HuH-7.5 (cell line): ENCODE measurements at regions not wholly inside any gene's neighbourhood (a gene's known extent, or its start where the extent isn't known, plus 50 kb on each side); places are given as distances from the start of the nearest gene placed in this dataset.

Source experiments
- DNase-seq: peaks from one replicate; pipeline ENCODE4 v3.0.0; 2011; ENCODE audit warnings: low spot score

DNA sequence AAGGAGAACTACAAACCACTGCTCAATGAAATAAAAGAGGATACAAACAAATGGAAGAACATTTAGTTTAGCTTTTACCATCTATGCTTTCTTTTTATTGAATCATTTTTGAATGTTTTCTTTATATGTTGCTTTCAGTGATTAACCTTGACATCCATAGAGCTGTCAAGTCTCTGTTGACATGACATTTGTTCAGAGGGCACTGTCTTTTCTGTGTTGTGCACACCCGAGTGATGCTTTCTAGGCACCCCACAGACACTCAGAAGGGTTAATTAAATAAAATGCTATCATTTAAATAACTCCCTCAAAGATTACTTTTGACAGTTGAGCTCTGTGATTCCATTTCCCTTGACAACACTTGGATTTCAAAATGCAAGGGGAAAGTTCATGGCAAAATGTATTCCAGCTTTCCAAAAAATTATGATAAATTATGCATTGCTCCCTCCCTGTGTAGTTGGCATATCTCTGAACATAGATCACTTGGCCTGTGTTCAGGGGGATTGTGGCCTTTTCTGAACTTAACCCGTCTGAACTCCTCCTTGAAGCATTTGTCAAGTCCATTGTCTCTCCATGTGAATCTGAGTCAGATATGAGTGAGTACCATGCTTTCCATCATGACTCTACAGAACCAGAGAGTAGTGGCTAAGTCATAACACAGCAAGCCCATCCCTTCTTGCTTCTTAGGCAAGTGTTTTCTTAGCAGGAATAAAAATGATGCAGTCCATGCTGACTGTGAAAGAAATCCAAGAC lies 372.6 kb downstream of the RPRM start:
- DNase-seq, result no peak

DNA sequence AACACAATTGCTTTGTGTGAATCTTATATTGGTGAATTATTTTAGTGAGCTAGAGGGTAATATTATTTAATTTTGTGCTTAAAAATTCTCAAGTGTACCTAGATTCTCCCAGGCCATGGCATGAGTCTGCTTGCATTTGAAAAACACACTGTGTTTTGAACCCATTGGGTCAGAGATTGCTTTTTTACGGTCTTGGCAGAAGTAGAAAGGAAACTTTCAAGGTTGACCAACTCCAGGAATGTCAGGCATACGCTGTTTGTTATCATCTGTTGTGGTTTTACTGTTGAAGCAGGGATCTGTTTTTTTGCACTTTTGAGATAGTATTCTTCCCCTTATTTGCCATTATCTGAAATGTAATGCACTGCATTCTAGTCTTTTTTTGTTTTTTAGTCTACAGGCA lies 377.4 kb downstream of the RPRM start:
- no peak for DNase-seq

DNA sequence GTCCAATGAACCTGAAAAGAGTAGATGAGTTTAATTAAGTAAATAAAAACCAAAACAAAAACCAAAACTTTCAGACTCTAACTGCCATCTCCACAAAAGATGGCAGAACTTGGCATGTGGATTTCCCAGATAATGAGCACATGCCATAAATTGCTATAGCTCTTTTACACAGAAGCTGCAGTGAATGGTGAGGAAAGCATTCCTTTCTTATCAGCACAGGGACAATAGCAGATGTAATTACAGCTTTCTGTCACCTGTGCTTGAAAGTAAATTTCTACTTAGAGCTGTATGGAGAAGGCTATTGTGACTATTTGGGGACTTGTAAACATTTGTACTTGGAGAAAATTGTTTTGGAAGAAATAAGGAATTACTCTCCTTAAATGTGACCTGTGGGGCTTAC lies 378.4 kb downstream of the RPRM start:
- DNase-seq, result no peak

DNA sequence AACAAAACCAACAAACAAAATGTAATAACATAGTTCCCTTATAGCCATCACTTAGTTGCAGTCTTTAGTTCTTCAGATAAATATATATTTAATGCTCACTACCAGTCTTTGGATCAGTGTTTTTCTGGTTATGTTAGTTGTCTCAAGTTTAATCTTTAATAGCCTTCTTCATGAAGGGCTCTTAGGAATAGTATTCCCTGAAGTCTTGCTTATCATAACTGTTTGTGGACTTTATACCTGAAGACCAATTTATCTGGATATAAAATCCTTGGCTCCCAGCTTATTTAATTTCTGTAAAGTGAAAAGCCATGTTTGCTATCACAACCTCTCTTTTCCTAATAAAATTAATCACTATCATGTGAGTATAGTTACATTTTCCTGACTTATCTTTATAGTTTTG lies 379.7 kb downstream of the ARL6IP6 start:
- DNase-seq, result no peak

DNA sequence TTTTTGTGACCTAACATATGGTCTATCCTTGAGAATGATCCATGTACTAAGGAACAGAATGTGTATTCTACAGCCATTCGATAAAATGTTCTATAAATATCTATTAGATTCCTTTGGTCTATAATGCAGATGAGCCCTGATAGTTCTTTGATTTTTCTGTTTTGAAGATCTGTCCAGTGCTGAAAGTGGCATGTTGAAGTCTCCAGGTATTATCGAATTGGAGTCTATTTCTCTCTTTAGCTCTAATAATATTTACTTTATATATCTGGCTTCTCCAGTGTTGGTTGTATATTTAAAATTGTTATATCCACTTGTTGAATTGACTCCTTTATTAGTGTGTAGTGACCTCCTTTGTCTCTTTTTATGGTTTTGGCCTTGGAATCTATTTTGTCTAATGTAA lies 377.9 kb downstream of the ARL6IP6 start:
- no peak for DNase-seq

DNA sequence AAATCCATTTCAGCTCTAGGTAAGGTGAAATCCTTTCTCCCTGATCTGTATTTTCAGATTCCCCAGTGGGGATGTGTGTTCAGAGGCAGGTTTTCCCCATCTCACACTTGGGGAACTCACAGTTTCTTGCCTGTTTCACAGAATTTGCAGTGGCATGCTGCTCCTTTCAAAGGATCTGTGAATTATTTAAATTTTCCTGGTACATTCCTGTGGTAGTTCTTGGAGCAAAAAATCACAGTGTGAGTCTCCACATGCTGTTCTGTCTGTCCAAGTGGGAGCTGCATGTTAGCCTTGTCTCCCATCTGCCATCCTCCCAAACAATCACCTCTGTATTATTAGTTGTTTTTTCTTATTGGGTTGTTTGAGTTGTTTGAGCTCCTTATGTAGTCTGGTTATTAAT lies 372.9 kb downstream of the ARL6IP6 start:
- no peak for DNase-seq

DNA sequence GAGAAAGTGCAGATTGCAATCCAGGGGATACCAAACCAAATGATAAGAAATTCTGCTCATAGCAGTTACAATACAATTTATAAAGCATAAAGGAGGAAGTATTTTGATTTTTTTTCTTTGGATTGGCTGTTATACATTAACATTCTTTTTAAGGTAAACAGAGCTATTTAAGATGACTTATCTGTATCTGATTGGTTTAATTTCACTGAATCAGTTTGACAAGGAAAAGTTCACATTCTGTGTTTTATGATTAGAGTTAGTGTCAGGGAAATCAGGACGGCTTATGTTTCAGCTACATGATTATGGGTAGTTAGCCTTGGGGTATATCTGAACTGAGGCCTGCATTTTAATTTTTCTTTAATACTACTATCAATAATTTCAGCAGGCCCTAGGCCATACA lies 360.9 kb downstream of the ARL6IP6 start:
- DNase-seq, result no peak

DNA sequence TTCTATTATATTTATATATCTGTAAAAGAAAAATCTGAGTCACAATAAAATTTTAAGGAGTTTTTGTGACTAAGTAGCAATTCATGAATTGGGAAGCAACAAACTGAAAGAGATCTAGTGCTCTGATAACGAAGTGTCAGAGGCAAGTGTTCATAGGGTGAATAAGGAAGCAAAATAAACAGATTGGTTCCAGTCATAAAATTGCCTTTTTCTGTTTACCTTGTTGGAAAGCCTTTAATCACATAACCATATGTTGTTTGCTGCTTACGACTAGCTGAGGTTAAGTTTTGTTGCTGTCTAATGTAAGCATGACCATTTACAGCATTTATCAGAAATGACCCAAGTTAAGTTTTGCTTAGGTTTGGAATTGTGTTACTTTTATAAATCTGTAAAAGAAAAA lies 358.9 kb downstream of the ARL6IP6 start:
- DNase-seq, result no peak

DNA sequence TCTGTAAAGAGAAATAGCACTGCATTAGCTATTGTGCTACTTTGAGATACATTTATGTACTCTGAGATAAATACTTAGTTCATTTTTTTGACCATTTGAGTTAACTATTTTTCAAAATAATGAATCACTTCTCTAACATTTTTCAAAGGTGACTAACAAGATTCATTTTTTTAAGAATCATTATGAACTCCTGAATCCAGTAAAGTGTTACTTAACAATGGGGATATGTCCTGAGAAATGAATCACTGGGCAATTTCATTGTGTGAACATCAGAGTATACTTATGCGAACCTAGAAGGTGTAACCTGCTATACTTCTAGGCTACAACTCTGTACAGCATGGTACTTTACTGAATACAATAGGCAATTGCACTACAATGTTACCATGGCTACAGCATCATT lies 355.8 kb downstream of the ARL6IP6 start:
- DNase-seq, result no peak

DNA sequence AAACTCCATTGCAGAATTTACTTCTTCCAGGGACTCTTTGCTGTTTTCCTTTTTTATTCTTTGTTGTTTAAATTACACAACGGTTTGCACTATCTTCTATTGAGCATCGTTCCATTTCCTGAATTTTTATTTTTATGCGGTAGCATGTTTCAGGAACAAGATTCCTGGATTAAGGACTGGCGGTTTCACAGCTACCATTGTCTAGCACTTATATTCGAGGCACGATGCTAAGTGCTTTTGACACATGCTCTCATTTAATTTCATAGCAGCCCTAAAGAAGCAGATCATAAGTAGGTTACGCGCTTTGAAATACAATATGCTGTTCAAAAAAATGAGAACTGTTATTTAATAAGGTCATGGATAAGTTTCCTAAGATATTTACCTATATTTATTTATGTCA lies 354.4 kb downstream of the ARL6IP6 start:
- no peak for DNase-seq

DNA sequence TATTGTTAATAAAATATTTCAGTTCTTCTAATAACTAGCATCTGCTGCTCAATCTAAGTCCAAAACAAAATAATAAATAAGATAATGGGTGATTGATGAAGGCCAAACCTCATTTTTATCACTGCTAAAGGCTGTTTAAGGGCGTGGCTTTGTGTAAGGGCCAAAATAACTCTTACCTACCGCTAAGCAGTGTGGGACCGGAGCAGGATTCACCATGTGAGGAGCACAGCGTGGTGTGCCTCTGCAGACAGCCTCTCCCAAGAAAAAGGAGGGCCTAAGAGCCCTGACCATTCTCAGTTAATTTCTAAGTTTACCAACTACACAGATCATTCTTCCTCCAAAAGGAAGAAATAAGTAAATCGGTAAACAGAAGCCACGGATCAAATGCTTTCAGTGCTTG lies 353.7 kb downstream of the ARL6IP6 start:
- DNase-seq, result no peak

DNA sequence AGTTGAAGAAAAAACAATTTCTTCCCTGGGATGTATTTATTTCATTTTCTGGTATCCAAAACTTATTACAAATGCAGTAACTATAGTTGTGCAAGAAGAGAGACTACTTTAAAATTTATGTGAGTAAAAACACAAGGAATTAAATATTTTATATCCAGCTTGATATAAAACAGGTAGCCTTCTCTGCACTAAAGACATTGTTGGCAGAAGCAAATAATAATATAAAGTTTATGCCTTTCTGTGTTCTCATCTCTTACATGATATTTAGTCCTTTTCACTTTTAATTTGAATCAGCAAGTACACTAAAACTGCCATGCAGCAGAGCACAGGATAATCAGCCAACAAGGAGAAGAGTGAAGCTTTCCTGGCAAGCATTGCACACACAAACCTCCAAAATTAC lies 352.7 kb downstream of the ARL6IP6 start:
- no peak for DNase-seq

DNA sequence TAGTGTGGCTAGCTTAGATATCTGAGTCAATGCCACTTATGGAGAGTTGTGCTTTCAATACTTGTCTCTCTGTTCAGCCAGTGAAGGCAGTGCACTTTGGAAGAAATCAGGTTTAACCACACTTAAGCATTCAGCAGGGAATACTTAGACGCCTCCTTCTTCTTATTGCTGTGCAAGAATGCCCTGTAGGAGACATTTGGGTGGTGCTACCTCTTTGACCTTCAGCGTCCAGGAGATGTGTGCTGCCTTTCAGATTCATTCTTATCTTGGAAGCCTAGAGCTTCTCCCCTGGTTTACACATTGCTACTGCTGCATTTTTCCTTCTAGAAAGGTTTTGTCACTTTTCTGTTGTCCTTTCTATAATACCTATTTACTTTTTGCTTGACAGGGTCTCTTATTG lies 350.5 kb downstream of the ARL6IP6 start:
- DNase-seq, result no peak

DNA sequence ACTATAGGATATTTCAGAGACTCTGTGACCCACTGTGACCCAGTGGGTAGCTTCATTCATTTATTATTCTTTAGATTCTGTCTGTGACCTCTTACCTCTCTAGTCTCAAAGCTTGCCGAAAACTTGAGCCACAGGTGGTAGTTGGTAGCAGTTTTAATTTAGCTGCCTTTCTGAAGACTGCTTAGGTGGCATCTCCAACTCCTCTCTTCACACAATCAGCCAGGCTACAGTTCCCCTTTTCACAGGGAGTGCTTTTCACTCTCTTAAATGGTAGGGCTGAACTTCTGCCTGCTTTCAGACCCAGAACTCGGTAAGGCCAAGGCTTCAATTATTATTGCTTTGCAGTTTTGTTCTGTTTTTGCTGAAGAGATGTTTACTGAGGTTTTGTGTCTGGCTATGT lies 349.6 kb downstream of the ARL6IP6 start:
- DNase-seq, result no peak

DNA sequence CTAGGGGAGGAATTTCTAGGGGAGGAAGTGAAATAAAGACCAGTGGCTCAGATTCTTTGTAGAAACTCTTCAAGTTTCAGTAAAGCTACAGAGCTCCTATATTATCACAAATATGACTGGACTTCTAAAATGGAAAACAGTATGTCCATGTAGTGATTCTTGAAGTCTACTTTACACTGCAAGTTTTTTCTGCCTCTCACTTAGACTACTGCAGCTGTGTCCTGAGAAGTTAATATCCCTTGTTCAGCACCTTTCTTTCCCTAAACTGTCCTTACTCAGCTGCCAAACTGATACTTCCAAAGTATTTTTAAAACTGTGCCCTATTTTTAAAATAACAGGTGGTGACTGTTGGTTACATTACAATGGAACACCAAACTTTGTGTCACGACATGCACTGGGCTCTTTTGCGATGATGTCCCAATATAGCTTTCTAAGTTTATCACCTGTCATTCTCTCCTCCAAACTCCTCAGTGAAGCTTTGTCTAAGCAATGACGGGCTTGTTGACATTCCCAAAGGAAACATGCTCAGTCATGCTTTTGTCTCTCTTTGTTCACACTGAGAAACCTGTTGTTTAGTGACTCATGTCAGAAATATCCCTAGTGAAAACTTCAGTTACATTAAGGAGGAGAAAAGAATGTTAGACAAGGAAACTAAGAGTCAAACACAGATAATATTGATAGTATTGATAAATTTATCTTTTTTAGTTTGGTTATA lies 341.1 kb downstream of the ARL6IP6 start:
- DNase-seq, result no peak

DNA sequence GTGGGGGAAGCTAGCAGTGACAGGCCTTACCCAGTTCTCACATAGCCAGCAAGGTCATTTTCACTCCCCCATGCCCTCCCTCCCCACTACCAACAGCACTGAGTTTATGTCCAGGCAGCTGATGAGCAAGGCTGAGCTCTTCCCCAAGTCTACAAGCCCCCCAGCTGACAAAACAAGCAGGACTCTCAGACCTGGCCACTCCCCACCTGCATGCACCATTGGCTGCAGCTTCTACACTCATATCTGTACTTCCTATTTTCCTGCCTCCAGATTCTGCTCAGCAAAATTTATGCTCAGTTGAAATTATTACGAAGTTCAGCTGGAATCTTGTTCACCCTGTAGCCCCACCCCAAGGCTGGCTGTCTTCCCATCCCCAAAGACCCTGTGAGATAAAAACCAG lies 339.3 kb downstream of the ARL6IP6 start:
- no peak for DNase-seq

DNA sequence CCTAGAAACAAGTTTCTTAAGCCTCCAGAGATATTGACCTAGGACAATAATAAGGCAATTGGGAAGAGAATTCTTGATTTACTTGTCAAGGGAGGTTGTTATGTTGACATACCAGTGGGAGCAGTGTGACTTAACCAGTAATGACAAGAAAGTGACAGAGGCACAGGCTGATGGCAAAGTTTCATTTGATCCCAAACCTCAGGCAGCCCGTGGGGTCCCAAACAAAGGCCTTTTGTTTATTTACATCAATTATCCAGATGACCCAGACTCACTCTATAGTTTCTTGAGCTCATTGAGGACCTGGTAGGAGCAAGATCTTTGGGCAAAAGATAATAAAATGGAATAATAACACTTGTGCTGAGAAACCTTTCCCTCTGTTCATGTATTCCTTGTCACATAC lies 336.8 kb downstream of the ARL6IP6 start:
- DNase-seq, result no peak

DNA sequence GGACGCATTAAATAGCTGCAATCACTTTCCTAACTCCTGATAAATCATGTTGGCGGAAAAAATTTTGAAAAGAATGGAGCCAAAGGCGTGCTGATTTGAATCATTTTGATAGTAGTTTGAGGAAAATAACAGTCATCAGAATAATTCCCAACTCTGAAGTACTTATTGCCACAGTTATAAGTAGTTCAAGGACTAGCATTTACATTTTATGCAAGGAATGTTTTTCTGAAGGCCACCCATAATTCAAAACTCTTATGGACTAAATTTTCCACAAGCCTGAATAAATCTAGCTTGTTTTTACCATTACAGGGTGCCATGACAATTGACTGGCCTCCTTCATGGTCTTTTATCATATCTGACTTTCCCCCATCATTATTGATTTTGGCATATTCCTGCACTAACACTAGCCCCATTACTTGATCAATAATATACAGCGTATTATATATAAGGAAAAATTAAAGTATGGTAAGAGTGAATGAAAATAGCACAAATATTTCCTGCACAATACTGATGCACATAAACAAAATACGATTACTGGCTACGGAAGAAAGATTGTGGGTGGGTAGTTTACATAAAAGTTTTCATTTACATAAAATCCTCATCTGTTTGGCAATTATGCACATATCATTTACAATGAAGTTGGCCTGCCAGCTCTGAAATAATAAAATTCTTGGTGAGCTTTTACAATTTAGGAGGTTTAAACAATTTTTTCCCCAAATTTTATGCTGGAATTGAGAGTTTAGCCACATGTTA lies 334.6 kb downstream of the ARL6IP6 start:
- no peak for DNase-seq

DNA sequence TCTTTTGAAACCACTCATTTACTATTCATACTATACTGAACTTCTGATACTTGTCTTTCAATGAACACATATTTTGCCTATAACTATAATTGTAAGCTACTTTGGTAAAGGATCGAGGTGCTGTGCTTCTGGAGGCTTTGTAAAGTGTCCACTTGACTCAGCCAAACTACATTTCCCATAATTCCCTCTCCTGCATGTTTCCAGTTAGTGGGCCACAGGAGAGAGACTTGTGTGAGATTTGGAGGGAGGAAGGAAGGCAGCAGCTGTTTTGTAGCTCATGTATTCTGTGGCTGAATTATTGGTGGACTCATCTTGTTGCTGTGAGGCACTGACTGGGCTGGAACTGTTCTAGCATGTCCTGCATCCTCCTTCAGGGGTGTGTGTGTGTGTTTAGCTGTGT lies 328.8 kb downstream of the ARL6IP6 start:
- DNase-seq, result no peak

DNA sequence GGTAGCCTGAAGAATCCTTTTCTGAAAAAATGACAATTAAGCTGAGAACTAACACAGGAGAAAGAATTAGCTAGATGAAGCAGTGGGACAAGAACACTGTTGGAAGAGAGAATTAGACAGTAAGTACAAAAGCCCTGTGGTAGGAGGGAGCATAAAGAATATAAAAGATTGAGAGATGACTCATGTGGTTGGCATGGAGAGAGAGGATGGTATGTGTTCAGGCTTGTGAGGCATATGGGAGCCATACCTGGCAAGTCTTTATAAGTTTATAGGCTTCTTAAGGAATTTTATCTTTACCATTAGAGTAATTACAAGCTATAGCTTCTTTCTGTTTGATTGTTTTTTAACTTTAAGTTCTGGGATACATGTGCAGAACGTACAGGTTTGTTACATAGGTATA lies 325.0 kb downstream of the ARL6IP6 start:
- DNase-seq, result no peak

DNA sequence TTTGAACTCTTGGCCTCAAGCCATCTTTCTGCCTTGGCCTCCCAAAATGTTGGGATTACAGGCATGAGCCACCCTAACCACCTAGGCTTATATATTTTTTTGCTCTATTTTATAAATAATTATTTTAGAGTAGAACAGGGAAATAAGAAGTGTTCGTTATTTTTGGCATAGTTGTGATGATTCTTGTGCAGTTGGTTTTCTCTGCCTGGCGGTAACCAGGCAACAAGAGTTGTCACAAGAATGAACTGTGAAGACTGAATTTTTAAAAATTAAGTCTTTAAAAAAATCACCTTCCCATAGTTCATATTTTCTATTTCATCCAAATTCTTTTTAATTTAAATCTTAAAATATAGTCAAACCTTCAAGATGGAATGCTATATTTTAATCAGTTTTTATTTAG lies 310.2 kb downstream of the ARL6IP6 start:
- DNase-seq, result no peak

DNA sequence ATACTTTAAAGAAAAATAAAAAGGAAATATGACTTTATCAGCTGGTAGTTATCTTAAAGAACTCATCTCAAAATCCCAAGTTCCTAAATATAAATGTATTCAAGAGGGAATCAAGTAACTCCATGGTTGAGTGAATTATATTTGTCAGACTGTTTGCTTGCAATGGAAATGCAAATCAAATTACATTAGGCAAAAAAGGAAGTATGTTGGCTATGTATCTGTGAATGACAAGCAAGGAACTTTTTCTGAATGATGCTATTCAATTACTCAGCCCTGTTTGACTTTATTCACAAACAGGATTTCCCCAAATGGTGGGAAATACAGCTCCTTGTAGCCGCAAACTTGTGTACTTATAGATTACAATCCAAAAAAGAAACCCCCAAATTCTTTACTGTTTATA lies 309.1 kb downstream of the ARL6IP6 start:
- DNase-seq, result no peak

DNA sequence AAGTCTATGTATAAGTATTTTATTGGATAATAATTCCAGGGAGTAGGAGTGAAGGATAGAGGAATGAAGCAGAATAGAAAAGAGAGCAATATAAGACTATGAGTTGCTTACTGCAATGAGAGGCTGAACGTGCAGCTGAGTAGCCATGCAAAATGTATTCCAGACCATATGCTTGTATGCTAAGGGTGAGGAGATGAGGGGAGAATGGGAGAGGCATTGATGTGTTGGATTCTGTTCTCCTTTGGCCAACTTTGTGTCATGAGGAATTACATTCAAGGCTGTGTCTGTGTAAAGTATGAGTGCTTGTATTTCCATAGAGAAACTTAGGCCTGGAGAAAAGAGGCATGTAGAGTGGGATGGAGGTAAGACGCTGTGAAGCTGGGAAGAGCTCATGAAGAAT lies 301.8 kb downstream of the ARL6IP6 start:
- DNase-seq, result no peak
